Nephron (organoid): ENCODE measurements at regions not wholly inside any gene's neighbourhood (a gene's known extent, or its start where the extent isn't known, plus 50 kb on each side); places are given as distances from the start of the nearest gene placed in this dataset.

Experiments used
- H3K27ac Mint-ChIP-seq, 3 experiments: 2 replicates each; pipeline ENCODE4 v1.8.0; 2020; ENCODE audit warnings: mixed read lengths in 3 of 3, mild to moderate bottlenecking in 2 of 3, moderate library complexity in 1 of 3
- H3K27me3 Mint-ChIP-seq: 2 replicates; pipeline ENCODE4 v1.8.0; 2021; ENCODE audit warnings: low read depth, mild to moderate bottlenecking, moderate library complexity, mixed read lengths
- H3K36me3 Mint-ChIP-seq: 2 replicates; pipeline ENCODE4 v1.8.0; 2020; ENCODE audit warnings: low read depth, mixed read lengths
- H3K4me1 Mint-ChIP-seq: 2 replicates; pipeline ENCODE4 v1.8.0; 2020; ENCODE audit warnings: mixed read lengths
- H3K4me3 Mint-ChIP-seq, 3 experiments: 2 replicates each; pipeline ENCODE4 v1.8.0; 2020; ENCODE audit warnings: mild to moderate bottlenecking in 3 of 3, mixed read lengths in 3 of 3, moderate library complexity in 2 of 3
- H3K9me3 Mint-ChIP-seq: 2 replicates; pipeline ENCODE4 v1.8.0; 2020; ENCODE audit warnings: mixed read lengths
- CTCF ChIP-seq, 3 experiments: fragments of 200-600 bp; sonication (generic); IDR thresholded peaks; one replicate each; pipeline ENCODE4 v1.5.0; 2021; ENCODE audit warnings: antibody characterized with exemption in 3 of 3; ENCODE audit not compliant: unreplicated experiment in 3 of 3

GRCh38 chr17:79404136-79404911 is 206.5 kb downstream of the RBFOX3 start:
- H3K9me3 Mint-ChIP-seq = peaks cover 3% of the 10 kb centered on the region
- H3K27me3 Mint-ChIP-seq = peaks cover 85% of the 10 kb centered on the region
- peaks cover 19% of the 10 kb centered on the region for H3K4me1 Mint-ChIP-seq
- H3K36me3 Mint-ChIP-seq = no peaks in the 10 kb centered on the region
- H3K27ac Mint-ChIP-seq = no peak overlapping the region
- no peak for TF ChIP-seq CTCF (IDR thresholded peaks at IDR 0.05; ENCODE audit: unreplicated experiment in 3 of 3)
- no peak overlapping the region for H3K4me3 Mint-ChIP-seq

- peaks cover 87% of the 10 kb centered on the region for H3K27me3 Mint-ChIP-seq
- TF ChIP-seq CTCF (IDR thresholded peaks at IDR 0.05; ENCODE audit: unreplicated experiment in 3 of 3) = no peak
- no peaks in the 10 kb centered on the region for H3K36me3 Mint-ChIP-seq
- H3K4me3 Mint-ChIP-seq = peak overlapping the region; percentile 68 to 72 (median 71)
- H3K9me3 Mint-ChIP-seq = peaks cover 3% of the 10 kb centered on the region
- no peak overlapping the region for H3K27ac Mint-ChIP-seq
- peaks cover 14% of the 10 kb centered on the region for H3K4me1 Mint-ChIP-seq
Measured at GRCh38 chr17:79401704-79402674, 208.9 kb downstream of the RBFOX3 start.

- Mint-ChIP-seq H3K36me3 (no peaks in the 10 kb centered on the region), H3K9me3 (peaks cover 3% of the 10 kb centered on the region), H3K27me3 (peaks cover 86% of the 10 kb centered on the region), H3K4me1 (peaks cover 14% of the 10 kb centered on the region), H3K27ac (no peak overlapping the region), H3K4me3 (peak overlapping the region; percentile 68 to 72 (median 71))
- TF ChIP-seq CTCF (IDR thresholded peaks at IDR 0.05; ENCODE audit: unreplicated experiment in 3 of 3) = peak; percentile 88 to 98 (median 96)
Measured at GRCh38 chr17:79400989-79401703, 209.7 kb downstream of the RBFOX3 start.

DNA sequence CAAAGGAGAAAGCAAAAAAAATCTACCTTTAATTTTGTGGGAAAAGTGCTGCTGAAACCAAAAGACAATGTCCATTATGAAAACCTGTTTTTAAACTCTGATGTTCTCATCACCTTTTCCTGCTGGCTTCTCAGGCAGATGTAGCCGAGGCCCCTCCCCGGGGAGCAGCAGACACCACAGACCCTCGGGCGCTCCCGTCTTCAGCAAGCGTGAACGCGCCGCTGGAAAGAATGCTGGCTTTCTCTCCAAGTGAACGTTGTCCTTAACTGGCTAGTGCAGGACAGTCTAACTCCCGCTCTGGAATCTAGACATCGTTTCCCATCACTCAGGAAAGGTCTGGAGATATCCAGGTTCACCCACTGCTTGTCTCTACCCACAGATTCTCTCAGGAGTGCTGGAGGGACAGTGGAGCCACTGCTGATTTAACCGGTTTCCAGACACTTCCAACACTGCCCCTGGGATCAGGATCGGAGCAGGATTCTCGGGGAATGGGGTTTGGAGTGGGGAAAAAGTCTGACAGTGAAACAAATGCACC is 211.2 kb downstream of the RBFOX3 start:
- H3K27ac Mint-ChIP-seq = no peak overlapping the region
- H3K4me3 Mint-ChIP-seq = no peak overlapping the region
- no peak for TF ChIP-seq CTCF (IDR thresholded peaks at IDR 0.05; ENCODE audit: unreplicated experiment in 3 of 3)
- H3K36me3 Mint-ChIP-seq = no peaks in the 10 kb centered on the region
- H3K27me3 Mint-ChIP-seq = peaks cover 78% of the 10 kb centered on the region
- no peaks in the 10 kb centered on the region for H3K9me3 Mint-ChIP-seq
- peaks cover 16% of the 10 kb centered on the region for H3K4me1 Mint-ChIP-seq

- Mint-ChIP-seq H3K27ac (no peak overlapping the region), H3K4me3 (no peak overlapping the region), H3K4me1 (peaks cover 20% of the 10 kb centered on the region), H3K27me3 (peaks cover 86% of the 10 kb centered on the region), H3K36me3 (no peaks in the 10 kb centered on the region), H3K9me3 (no peaks in the 10 kb centered on the region)
- no peak for TF ChIP-seq CTCF (IDR thresholded peaks at IDR 0.05; ENCODE audit: unreplicated experiment in 3 of 3)
Measured at GRCh38 chr17:79398441-79398840, 212.4 kb downstream of the RBFOX3 start.
